ENCODE measurements at regions not wholly inside any gene's neighbourhood (a gene's known extent, or its start where the extent isn't known, plus 50 kb on each side); places are given as distances from the start of the nearest gene placed in this dataset.
"Not testable (repeated sequence)": the region's sequence is repeated elsewhere in the genome, so short reads cannot be mapped to it uniquely, and the experiment has no call there.

GRCh38 chr11:49303080-49303479 lies 94.7 kb upstream of the FOLH1 start:
- no peak for DNase-seq (ENCODE audit: extremely low spot score)
- CTCF ChIA-PET, result no interaction called here
- POLR2A ChIA-PET, result no interaction called here
- no peak for TF ChIP-seq CTCF (IDR thresholded peaks at IDR 0.05; ENCODE audit: control extremely low read depth, extremely low read depth, low read depth, missing control alignments)

DNA sequence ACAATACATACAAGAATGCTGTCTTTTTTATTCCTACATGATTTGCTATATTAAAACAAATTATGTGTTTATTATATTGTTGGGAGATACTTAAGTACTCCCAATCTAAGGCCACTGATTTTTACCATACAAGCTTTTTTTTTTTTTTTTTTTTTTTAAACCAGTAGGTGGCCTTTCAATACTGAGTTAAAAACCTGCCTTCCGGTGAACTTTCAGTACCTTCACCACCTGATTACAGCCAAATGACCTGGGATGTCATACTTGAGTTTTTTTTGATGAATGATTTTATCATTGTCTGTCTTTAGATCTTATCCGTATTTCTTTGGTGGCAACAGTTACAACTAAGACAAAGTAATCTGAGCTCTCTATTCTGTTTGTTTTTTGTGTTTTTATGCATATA lies 94.0 kb upstream of the FOLH1 start:
- no peak for TF ChIP-seq CTCF (IDR thresholded peaks at IDR 0.05; ENCODE audit: control extremely low read depth, extremely low read depth, low read depth, missing control alignments)
- no peak for DNase-seq (ENCODE audit: extremely low spot score)
- CTCF ChIA-PET, result no interaction called here
- POLR2A ChIA-PET, result no interaction called here

DNA sequence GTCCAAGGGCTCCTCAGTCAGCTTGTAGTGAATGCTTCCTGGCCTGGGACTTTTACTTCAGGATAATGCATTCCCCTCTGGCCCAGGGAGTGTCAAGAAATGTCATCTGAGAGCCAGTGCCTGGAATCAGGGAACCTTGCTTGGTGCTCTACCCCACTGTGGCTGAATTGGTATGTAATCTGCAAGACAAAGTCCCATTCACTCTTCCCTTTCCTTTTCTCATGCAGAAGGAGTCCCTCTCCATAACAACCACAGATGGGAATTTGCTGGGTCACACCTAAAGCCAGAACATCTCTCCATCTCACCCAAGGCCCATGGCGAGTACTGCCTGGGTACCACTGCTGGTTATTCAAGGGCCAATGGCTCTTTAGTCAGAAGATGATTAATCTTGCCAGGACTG lies 89.6 kb upstream of the FOLH1 start:
- POLR2A ChIA-PET; DNase-seq (ENCODE audit: extremely low spot score); CTCF ChIA-PET: not testable (repeated sequence)

GRCh38 chr11:49283911-49284310 lies 75.5 kb upstream of the FOLH1 start:
- POLR2A ChIA-PET; CTCF ChIA-PET; DNase-seq (ENCODE audit: extremely low spot score): not testable (repeated sequence)

DNA sequence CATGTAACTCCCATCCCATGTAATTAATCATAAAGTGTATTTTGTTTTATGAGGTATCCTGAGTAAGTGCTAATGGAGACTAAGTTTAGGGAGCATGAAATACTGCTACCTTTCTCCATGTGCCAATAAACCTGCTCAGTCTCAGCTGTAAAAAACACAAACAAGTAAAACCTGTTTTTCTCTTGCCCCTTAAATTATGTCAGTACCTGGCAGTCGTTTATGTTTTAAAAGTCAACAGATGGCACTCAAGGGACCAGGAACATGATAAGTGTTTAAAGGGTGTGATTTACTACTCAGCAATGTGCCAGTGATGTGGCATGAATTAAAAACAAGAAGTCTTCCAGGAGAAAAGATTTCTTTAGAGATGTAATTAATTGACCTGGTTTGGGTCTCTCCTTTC lies 74.9 kb upstream of the FOLH1 start:
- DNase-seq (ENCODE audit: extremely low spot score); CTCF ChIA-PET; POLR2A ChIA-PET: not testable (repeated sequence)

DNA sequence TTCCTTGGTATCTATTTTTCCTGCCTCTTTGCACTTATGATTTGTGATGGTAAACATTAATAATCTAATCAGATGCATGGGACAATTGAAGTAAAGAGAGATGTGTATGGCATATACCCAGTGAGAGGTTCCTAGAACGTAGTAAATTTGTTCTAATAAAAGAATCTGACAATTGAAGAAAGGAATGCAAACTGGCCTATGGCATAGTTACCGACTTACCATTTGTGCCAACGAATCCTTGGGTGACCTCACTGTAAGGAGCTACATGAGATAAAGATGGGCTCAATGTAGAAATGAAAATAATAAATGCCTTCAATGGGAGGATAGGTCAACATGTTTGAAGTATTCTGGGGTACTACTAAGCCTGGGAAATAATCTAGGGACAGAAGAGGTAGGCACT lies 73.7 kb upstream of the FOLH1 start:
- POLR2A ChIA-PET; DNase-seq (ENCODE audit: extremely low spot score); CTCF ChIA-PET: not testable (repeated sequence)

GRCh38 chr11:49277951-49278350 lies 69.5 kb upstream of the FOLH1 start:
- CTCF ChIA-PET; DNase-seq (ENCODE audit: extremely low spot score); POLR2A ChIA-PET: not testable (repeated sequence)
